A673 (cell line): ENCODE measurements at regions not wholly inside any gene's neighbourhood (a gene's known extent, or its start where the extent isn't known, plus 50 kb on each side); places are given as distances from the start of the nearest gene placed in this dataset.

Source experiments
- BruUV-seq: library from RNA; stranded (reverse); fragments of 400-500 nt; replicated peaks from 2 replicates; lab custom pipeline; 2021; lab: Mats Ljungman, UMichigan
- CTCF ChIA-PET: fragments of 300-600 bp; sonication (Branson Sonifier 250); formaldehyde crosslinking; loops from one replicate; lab custom pipeline; 2022; ENCODE audit warnings: antibody characterized with exemption; lab: Charles Lee
- POLR2A ChIA-PET: fragments of 300-600 bp; sonication (Branson Sonifier 250); formaldehyde crosslinking; loops from one replicate; lab custom pipeline; 2022; ENCODE audit warnings: antibody characterized with exemption; ENCODE audit not compliant: low non-redundant PET; lab: Charles Lee
- DNase-seq: peaks from one replicate; pipeline ENCODE4 v3.0.0-alpha.2; 2015; ENCODE audit warnings: low spot score
- H3K27ac ChIP-seq: fragments of 200-600 bp; sonication (generic); 2 replicates; pipeline ENCODE4 v1.5.1; 2016; ENCODE audit warnings: mixed run types, low read depth, mild to moderate bottlenecking, mixed read lengths, antibody characterized with exemption, low read length; ENCODE audit not compliant: poor library complexity, severe bottlenecking
- H3K27me3 ChIP-seq: fragments of 200-600 bp; sonication (generic); replicated peaks from 2 replicates; pipeline ENCODE4 v1.6.1; 2017; ENCODE audit warnings: mixed run types, low read depth, mild to moderate bottlenecking, mixed read lengths, antibody characterized with exemption, low read length; ENCODE audit not compliant: insufficient read depth, poor library complexity
- H3K36me3 ChIP-seq: fragments of 200-600 bp; sonication (generic); 2 replicates; pipeline ENCODE4 v1.6.1; 2016; ENCODE audit warnings: mixed run types, mild to moderate bottlenecking, mixed read lengths, antibody characterized with exemption, low read length; ENCODE audit not compliant: insufficient read depth, poor library complexity, severe bottlenecking
- H3K4me1 ChIP-seq: fragments of 200-600 bp; sonication (generic); 2 replicates; pipeline ENCODE4 v1.6.1; 2017; ENCODE audit warnings: mixed run types, mild to moderate bottlenecking, mixed read lengths, antibody characterized with exemption, low read length; ENCODE audit not compliant: insufficient read depth, poor library complexity, severe bottlenecking
- H3K4me3 ChIP-seq: fragments of 200-600 bp; sonication (generic); 2 replicates; pipeline ENCODE4 v1.5.1; 2016; ENCODE audit warnings: low read depth, mixed run types, mild to moderate bottlenecking, mixed read lengths, low read length; ENCODE audit not compliant: poor library complexity, severe bottlenecking
- H3K9me3 ChIP-seq: fragments of 200-600 bp; sonication (generic); 2 replicates; pipeline ENCODE4 v1.6.1; 2016; ENCODE audit warnings: mixed run types, low read depth, mild to moderate bottlenecking, mixed read lengths, antibody characterized with exemption, low read length; ENCODE audit not compliant: poor library complexity, severe bottlenecking
- CTCF ChIP-seq: fragments of 300-800, 200-600 bp; sonication (generic); conservative IDR thresholded peaks from 2 replicates; pipeline ENCODE4 v1.5.1; 2017; ENCODE audit warnings: low read depth, mild to moderate bottlenecking, antibody characterized with exemption, low read length, moderate library complexity, mixed read lengths
- EZH2 ChIP-seq: fragments of 200-600 bp; sonication (generic); IDR thresholded peaks from 2 replicates; pipeline ENCODE4 v1.6.1; 2017; ENCODE audit warnings: borderline replicate concordance, low read depth, mild to moderate bottlenecking, mixed read lengths, antibody characterized with exemption, low read length; ENCODE audit not compliant: poor library complexity, severe bottlenecking
- intact Hi-C: fragments of 100-400 bp; cut with micrococcal nuclease; formaldehyde crosslinking; loops from one replicate; pipeline ENCODE4 v1.10.0; 2022; ENCODE audit not compliant: unreplicated experiment

- CTCF ChIA-PET: no interaction called here
- POLR2A ChIA-PET: no interaction called here
- no peaks in the 10 kb centered on the region for H3K4me1 ChIP-seq
- intact Hi-C loops: no loop called here
- no peak overlapping the region for H3K27ac ChIP-seq
- H3K9me3 ChIP-seq: no peaks in the 10 kb centered on the region
- no peak for DNase-seq
- TF ChIP-seq EZH2 (no peak), CTCF (no peak)
- H3K36me3 ChIP-seq: no peaks in the 10 kb centered on the region
- no peak overlapping the region for H3K4me3 ChIP-seq
- no TSS peak for BruUV-seq
- no peaks in the 10 kb centered on the region for H3K27me3 ChIP-seq
These were observed 424.0 kb upstream of the CDH7 start for GRCh38 chr18:65326805-65327204.

- DNase-seq: no peak
- CTCF ChIA-PET: no interaction called here
- Histone ChIP-seq H3K4me3 (no peak overlapping the region), H3K9me3 (no peaks in the 10 kb centered on the region), H3K36me3 (no peaks in the 10 kb centered on the region), H3K27ac (no peak overlapping the region), H3K4me1 (no peaks in the 10 kb centered on the region), H3K27me3 (no peaks in the 10 kb centered on the region)
- POLR2A ChIA-PET: no interaction called here
- TF ChIP-seq EZH2 (no peak), CTCF (no peak)
- intact Hi-C loops: no loop called here
- no TSS peak for BruUV-seq
These were observed 427.9 kb upstream of the CDH7 start for GRCh38 chr18:65322895-65323294.

GRCh38 chr18:65298422-65298821 lies 452.4 kb upstream of the CDH7 start:
- H3K36me3 ChIP-seq: no peaks in the 10 kb centered on the region
- H3K27ac ChIP-seq: no peak overlapping the region
- POLR2A ChIA-PET: no interaction called here
- no peak overlapping the region for H3K4me3 ChIP-seq
- TF ChIP-seq CTCF (no peak), EZH2 (no peak)
- DNase-seq: no peak
- intact Hi-C loops: no loop called here
- CTCF ChIA-PET: no interaction called here
- no TSS peak for BruUV-seq
- no peaks in the 10 kb centered on the region for H3K9me3 ChIP-seq
- H3K27me3 ChIP-seq: no peaks in the 10 kb centered on the region
- no peaks in the 10 kb centered on the region for H3K4me1 ChIP-seq
